Mesenteric fat pad (tissue), 1 donor: ENCODE measurements at regions not wholly inside any gene's neighbourhood (a gene's known extent, or its start where the extent isn't known, plus 50 kb on each side); places are given as distances from the start of the nearest gene placed in this dataset.
"Not testable (repeated sequence)": the region's sequence is repeated elsewhere in the genome, so short reads cannot be mapped to it uniquely, and the experiment has no call there.

ENCODE experiments used
- DNase-seq: peaks from one replicate; pipeline ENCODE4 v3.0.0-alpha.2; 2020; ENCODE audit warnings: low spot score
- donor health status: DM: yes; HTN: yes; CAD: no.

DNA sequence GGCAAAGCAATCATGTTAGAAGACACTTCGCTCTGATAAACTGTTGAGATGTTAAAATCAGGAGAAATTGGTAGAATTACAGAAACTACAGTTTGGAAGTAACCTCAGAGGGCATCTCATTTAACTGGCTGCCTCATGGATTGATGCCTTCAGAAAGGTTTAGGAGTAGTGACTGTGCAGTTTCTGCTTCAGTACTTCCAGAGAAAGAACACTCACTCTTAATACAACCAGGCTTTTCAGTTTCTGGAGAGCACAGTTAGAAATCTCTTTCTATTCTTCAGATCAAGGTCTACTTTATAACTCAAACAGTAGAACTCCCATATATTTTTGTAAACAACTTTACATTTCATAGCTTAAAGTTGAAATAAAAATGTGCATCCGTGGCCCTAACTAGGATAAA is 1358.9 kb upstream of the LRRTM3 start:
- no peak for DNase-seq

DNA sequence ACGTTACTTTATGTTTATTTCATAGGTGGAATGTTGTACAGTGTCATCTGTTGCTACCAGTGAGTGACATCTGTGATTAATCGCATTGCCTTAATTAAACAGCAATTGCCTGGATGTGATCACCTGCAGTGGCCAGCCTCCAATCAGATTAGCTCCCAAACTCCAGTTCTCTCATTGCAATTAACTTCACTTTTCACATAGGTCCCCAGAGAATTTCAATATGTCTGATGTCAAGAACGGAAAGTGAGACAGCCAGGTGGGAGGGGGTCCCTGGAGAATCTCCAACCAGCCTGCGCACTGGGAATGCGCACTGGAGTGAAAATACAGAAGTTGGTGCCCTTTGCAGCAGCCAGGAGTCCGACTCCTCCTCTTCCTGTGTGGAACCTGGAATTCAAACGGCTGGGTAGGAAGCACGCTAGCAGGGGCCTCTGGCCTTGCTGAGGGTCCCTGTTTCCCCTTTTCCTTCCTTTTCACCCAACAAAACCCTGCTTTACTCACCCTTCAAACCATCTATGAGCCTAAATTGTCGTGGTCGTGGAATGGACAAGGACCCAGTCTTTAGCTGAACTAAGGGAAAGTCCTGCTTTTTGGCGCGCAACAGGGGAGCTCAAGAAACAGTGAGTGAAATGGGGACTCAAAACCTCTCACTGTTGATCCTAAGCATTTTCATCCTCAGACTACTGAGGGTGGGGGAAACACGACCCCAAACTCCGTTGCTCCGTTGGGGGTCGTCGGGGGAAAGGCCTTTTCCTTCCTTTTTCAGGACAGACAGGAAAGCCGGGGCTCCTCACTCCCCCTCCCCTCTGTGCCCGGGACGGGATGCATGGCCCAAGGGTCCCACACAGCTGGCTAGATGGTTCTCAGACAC is 1355.5 kb upstream of the LRRTM3 start:
- DNase-seq = no peak

DNA sequence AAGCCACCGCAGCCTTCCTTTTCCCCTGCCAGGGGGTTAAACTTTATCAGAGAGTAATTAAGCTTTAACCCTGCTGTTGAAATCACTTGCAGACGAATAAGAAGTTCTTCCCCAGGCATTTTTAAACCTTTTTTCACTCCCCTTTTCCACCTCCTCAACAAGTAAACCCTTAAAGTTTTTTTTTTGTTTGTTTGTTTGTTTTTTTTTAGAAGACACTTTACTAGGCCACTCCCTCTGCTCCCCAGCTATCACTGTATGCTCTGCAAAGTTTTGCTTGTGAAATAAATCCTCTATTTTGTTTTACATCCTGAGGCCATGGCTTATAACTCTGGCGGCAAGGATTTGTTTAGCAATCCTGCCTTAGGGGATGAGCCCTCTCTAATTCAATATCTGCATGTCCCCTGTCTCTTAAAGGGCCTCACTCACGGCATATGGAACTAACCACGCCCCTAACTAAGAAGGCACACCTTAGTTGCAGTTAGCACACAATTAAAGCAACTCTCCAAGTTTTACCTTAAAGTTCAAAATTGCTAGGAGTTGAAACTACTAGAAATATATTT is 1354.7 kb upstream of the LRRTM3 start:
- DNase-seq = no peak

DNA sequence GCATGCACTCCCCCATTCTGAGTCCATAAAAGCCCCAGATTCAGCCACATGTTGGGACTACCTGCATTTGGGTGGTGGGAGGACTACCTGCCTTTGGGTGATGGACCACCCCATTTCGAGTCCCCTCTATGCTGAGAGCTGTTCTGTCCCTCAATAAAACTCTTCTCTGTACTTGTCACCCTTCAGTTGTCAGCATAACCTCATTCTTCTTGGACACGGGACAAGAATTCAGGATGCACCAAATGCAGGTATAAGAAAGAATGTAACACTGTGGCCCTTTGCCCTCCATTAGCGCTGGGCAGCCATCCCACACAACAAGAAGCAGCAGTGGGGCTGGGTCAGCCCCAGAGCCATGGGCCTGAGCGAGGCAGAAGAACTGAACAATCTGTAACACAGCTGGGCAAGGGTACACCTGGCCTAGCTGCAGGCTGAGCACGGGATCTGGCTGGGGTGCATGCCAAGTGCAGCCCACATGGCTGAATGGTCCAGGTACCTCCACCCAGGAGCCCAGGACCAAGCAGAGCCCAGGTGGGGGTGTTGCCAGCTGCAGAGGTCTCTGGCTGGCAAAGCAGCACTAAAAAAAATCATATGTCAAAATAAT is 1344.3 kb upstream of the LRRTM3 start:
- no peak for DNase-seq

DNA sequence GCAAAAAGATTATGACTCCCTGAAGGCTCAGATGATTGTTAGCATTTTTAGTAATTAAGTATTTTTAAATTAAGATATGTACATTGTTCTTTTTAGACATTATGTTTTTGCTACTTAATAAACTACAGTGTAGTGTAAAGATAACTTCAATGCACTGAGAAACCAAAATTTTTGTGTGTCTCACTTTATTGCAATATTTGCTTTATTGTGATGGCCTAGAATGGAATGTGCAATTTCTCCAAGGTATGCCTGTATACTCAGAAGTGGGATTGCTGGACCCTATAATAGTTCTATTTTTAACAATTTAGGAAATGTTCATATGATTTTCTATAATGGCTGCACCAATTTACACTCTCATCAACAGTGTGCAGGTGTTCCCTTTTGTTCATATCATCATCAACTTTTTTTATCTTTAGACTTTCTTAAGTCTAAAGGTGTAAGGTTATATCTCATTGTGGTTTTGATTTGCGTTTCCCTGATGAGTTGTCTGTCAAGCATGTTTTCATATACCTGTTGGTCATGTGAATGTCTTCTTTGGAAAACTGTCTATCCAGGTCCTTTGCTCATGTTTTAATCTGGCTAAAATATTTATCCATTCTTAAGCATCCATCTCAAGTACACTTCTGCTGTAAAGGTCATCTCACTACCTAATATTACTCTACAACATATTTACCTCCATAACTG is 1323.5 kb upstream of the LRRTM3 start:
- DNase-seq = no peak

DNA sequence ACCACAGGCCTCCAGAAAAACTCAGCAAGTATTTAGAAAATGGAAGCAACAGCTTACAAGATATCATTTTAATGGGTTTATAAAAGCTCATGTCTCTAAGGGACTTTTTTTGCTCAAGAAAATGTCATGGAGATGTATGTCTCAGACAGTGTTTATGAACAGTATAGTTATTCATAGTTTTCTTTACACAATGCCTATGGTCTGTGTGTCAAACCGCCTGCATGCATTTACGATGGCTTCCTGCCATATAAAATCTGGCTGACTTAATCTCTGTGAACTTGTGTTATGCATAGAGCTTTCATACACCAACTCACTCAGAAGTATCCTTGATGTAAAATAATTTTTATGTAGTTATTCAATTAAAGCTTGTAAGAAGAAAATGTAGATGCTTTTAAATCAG is 1314.2 kb upstream of the LRRTM3 start:
- DNase-seq = no peak

DNA sequence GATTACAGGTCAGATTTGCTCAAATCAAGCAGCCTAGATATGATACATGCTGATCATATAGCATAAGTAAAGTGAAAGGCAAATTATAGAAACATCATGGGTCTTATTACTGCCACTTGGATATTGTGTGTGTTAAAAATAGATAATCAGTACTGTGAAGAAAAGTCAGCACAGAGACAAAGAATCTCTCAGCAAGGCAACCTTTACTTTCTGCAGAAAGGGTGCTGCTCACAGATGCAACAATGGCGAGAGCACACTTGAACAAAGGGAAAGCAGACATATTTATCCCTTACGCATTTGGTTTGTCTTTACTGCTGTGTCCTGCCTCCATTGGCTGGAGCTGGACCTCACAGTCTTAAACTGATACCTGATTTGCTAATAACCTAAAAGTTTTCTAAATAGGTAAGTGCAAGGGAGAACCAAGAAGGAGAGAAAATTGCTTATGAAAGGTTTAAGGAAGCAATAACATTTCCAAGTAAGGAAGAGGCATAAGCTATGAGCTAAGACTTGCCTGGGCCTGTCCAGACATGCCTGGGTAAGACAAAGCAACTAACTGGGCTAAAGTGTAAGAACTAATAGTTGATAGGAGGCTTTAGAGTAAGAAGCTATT is 1310.8 kb upstream of the LRRTM3 start:
- no peak for DNase-seq

DNA sequence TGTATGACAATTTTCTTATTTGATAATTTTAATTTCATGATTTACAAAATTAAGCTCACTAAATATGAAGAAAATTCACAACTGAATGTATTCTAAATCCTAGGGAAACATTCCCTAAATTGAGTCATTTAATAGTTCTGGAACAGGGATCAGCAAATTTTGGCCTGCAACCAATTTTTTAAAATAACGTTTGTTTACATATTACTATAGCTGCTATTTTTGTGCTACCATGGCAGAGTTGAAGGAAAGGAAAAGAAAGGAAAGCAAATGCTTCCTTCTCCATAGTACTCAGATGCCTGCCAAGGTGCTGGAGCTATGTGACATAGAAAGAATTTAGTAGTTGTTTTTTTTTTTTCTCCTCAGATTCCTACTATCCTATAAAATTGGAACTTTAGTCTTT is 1307.7 kb upstream of the LRRTM3 start:
- no peak for DNase-seq

DNA sequence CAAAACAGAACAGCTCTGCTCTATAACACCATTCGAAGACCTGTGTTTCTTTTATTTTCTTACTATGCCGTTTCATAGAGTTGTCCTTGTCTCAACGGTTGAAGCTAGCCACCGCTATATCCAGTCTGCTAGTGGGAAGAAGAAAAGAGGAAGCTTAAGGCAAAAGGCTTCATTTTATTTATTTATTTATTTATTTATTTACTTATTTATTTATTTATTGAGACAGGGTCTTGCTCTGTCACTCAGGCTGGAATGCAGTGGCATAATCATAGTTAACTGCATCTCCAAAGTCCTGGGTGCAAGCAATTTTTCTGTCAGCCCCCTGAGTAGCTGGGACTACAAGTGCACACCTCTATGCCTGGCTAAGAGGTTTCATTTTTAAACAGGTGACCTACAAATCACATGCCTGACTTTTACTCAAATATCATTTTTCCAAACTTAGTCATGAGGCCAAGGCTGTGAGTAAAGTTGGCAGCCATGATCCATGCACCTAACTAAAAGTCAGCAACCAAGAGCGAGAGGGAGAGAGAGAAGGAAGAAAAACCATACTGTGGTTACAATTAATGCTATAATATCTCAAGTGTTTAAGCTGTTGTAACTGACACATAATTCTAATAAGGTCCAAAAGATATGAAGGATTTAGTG is 1305.3 kb upstream of the LRRTM3 start:
- no peak for DNase-seq

DNA sequence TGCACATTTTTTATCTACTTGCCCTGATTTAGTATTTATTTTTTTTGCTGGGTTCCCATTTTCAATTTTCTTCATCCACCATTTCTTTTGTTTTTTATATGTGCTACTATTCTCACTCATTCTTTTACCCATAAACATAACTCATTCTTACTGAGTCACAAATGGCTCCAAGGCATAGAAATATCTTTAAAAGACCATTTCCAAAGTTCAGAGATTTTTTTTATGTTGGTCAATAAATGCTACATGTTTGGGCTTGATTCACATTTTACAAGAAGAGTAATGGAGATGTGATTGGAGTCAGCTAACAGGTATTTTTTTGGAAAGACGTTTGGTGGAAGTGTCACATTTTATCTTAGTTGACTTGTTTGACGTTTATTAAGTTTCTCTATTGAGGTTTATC is 1303.2 kb upstream of the LRRTM3 start:
- no peak for DNase-seq

DNA sequence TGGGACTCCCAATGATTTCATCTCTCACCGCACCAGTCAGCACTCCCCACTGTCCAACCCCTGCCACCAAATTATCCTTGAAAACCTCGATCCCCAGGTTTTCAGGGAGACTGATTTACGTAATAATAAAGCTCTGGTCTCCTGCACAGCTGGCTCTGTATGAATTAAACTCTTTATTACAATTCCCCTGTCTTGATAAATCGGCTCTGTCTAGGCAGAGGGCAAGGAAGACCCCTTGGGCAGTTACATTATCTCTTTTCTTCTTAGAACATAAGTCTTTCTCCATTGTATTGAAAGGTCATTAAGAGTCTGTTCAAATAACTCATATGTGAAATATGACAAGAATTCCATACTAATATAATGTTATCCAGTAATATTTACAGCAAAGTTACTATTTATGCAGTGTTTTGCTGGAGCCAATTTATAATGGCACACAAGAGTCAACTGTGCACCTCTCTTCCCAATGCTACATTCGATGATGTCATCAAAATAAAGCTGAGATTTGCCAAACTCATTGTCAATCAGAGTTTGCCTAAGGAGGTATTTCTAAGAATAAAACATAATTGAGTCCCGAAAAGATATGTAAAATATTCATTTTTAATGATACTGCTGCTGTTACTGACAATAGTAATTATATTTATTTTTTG is 1297.2 kb upstream of the LRRTM3 start:
- no peak for DNase-seq

DNA sequence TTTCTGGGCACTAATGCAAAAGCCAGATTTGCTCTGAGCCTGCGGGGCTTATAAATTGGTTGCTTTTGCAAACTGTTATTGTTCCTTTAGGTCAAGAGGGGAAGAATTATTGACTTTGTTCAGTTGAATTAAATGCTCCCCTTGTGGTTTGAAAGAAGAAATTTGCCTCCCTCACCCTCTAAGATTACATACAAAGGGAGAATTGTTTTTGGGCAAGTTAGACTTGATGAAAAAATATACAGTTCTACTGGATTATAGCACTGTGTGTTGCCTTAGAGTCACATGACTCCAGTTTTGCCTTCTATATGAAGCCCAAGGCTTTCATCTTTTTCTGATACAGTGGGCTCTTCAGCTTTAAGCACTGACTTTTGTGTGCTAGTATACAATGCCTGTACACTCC is 1265.8 kb upstream of the LRRTM3 start:
- DNase-seq = no peak

DNA sequence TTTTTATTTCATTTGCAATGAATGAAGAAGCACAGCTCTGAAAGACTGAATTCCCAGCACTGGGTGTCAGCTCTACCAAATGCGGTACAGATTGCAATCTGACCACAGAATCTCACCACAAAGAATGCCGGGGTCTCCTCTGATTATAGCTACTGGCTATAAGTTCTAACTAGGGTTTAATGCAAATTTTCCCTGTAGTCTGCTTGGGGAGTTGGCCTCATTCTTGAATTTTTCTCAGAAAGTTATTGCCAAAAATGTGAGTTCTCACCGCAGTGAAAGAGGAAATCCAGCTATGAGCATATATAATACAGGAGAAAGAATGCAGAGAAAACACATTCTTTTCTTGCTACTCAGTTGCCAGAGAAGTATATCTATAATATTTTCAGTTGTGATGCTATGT is 1255.7 kb upstream of the LRRTM3 start:
- DNase-seq = no peak

DNA sequence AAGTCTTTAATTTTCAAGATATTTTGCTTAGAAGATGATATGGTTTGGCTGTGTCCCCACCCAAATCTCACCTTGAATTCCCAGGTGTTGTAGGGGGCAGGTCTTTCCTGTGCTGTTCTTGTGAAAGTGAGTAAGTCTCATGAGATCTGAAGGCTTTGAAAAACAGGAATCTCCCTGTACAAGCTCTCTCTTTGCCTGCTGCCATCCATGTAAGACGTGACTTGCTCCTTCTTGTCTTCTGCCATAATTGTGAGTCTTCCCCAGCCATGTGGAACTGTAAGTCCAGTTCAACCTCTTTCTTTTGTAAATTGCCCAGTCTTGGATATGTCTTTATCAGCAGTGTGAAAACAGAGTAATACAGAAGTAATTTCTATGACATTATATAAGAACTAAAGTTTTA is 1255.2 kb upstream of the LRRTM3 start:
- DNase-seq = not testable (repeated sequence)

DNA sequence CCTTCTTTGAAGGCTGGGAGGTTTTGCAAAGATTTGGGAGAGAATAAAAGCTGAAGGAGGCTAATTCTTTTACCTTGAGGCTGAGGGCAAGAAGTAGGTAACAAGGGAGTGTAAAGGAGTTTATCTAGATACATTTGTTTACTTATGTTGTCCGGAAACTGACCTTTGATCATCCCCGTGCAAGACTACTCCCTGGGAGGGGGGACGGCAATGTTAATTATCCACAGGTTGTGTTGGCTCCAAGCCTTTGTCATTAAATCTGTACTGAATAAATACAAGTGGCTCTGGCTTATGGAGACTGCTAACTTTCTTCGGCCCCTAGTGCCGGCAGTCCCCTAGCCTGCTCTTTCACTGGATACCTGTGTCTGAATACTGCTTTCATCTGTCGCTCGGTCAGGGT is 1250.6 kb upstream of the LRRTM3 start:
- no peak for DNase-seq

DNA sequence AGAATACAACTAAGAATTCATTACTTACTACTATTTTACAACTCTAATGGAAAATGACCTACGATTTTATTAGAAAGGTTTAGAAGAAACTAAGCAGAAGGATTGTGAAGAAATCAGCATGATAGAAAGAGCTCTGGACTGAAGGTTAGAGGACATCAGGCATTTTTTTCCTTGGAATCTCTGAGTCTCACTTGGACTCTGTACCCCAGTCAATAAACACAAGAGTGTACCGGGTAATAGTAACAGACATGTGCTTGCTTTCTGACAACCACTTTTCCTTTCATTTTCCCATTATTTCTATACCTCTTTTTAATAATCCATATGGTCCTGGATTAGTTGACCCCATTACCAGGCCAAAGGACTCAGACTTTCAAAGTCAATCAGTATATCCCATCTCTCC is 1240.9 kb upstream of the LRRTM3 start:
- no peak for DNase-seq

DNA sequence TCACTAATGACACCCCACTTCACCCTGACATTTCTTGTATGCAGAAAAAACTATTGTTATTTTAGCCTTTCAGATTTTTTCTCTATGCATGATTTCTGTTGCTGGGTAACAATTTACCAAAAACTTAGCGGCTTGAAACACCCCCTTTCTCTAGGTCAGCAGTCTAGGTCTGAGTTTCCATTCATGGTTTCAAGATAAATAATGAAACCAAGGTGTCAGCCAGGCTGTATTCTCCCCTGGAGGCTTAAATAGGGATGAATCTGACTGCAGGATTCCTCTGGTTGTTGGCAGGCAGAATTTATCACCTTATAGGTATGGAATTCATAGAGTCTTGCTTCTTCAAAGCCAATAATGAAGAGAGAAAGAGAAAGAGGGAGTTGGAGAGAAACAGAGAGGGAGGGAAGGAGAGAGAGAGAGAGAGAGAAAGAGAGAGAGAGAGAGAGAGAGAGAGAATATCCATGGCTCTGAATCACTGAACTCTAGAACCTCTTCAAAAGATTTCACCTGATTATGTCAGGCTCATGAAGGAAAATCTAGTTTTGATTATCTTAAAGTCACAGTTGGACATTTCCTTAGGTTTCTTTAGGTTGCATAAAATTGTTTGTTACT is 1224.6 kb upstream of the LRRTM3 start:
- DNase-seq = no peak

DNA sequence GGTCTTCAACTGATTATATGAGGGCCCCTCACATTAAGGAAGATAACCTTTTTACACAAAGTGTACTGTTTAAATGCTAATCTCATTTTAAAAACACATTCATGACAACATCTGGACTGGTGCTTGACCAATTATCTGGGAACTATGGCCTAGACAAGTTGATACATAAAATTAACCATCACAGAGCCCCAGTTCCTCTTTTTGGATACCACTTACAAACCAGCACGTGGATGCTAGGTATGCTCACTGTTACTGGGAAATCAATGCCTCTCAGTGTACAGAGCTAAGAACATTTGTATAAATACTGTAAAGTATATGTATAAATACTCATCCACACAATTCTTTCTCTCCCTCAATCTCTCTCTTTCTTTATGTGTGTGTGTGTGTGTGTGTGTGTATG is 1217.8 kb upstream of the LRRTM3 start:
- DNase-seq = no peak

DNA sequence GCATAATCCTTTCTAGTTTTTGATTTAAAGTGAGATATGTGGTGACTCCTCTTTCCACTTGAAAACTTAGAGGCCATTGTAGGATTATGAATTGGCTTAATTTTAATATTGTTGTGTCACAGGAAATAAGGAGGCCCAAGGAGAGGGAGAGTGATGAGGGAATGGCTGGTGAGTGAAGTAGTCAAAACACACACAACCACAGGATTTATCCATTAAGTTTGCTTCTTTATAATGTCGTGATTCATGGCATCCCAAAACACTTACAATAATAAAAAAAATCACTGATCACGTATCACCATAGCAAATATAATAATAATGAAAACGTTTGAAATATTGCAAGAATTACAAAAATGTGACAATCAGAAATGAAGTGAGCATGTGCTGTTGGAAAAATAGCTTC is 1215.5 kb upstream of the LRRTM3 start:
- DNase-seq = no peak

DNA sequence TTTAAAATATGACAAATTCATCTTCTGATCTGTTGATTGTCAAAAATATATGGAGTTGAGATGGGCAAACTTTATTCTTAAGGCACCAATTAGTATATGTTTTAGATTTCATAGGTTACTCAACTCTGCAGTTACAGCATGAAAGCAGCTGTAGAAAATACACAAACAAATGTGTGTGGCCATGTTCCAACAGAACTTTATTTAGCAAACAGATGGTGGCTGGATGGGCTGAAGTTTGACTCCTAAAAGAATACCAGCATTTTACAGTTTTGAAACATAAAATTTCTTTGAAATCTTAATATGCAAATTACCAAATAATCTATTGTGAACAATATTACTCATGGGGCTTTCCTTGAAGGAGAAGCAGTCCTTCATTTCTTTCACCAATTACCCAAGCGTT is 1206.0 kb upstream of the LRRTM3 start:
- no peak for DNase-seq
